Peyer's patch (tissue), 4 donors: ENCODE measurements at regions not wholly inside any gene's neighbourhood (a gene's known extent, or its start where the extent isn't known, plus 50 kb on each side); places are given as distances from the start of the nearest gene placed in this dataset.

Experiments used
- DNase-seq, 3 donors: peaks; one replicate each; pipeline ENCODE4 v3.0.0-alpha.2; 2017 to 2019
- H3K27ac ChIP-seq, 4 donors: fragments of 200-600 bp; sonication (generic); one replicate each; pipeline ENCODE4 v1.5.1; 2016 to 2019
- H3K27me3 ChIP-seq, 2 donors: fragments of 200-600 bp; sonication (generic); one replicate each; pipeline ENCODE4 v1.5.1; 2019
- H3K36me3 ChIP-seq, 3 donors: fragments of 200-600 bp; sonication (generic); one replicate each; pipeline ENCODE4 v1.5.1; 2016 to 2019
- H3K4me1 ChIP-seq, 4 donors: fragments of 200-600 bp; sonication (generic); one replicate each; pipeline ENCODE4 v1.5.1; 2016 to 2019
- H3K4me3 ChIP-seq, 4 donors: fragments of 200-600 bp; sonication (generic); 1 replicate in 3 of 4; 2 replicates in 1 of 4; pipeline ENCODE4 v1.5.1; 2016 to 2019; ENCODE audit warnings: mild to moderate bottlenecking in 1 of 4
- H3K9me3 ChIP-seq, 4 donors: fragments of 200-600 bp; sonication (generic); one replicate each; pipeline ENCODE4 v1.5.1; 2016 to 2019; ENCODE audit warnings: mild to moderate bottlenecking in 1 of 4
- POLR2A ChIP-seq, 2 donors: fragments of 450-650 bp; IDR thresholded peaks; one replicate each; pipeline ENCODE4 v1.5.1; 2017; ENCODE audit warnings: antibody characterized with exemption in 2 of 2, mild to moderate bottlenecking in 2 of 2, moderate library complexity in 2 of 2
- TF ChIP-seq, protein P1 (sequence below), 6 experiments: fragments of 450-650 bp in 4 of 6; fragments of 200-600 bp in 2 of 6; sonication (generic) in 1 of 6; IDR thresholded peaks; one replicate each; pipeline ENCODE4 v1.5.1; 2017 to 2019; ENCODE audit warnings: antibody characterized with exemption in 6 of 6, mild to moderate bottlenecking in 3 of 6, moderate library complexity in 1 of 6

DNA sequence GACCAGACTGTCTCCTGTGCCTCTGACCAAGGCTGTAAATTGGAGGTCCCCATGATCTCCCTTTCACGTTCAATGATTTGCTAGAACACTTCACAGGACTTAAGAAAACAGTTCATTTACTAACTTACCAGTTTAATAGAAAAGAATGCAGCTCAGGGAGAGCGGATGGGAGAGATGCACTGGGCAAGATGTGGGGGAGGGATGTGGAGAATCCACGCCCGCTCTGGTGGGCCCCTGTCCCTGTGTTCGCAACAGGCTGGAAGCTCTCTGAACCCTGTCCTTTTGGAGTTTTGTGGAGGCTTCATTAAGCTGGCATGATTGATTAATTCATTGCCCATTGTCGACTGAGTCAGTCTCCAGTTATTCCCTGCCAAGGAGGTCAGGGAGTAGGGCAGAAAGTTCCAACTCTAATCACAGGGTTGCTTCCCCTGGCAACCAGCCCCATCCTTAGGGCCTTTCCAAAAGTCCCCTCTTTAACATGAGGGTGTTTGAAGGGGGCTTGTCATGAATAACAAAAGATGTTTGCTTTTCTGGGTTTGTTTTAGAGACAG is 257.1 kb downstream of the ACKR3 start:
- no peaks in the 10 kb centered on the region for H3K27me3 ChIP-seq
- H3K27ac ChIP-seq: no peak overlapping the region
- peaks cover 0 to 4% (median 0%) of the 10 kb centered on the region in 4 donors for H3K4me1 ChIP-seq
- peaks cover 0 to 3% (median 0%) of the 10 kb centered on the region in 4 donors for H3K9me3 ChIP-seq
- no peaks in the 10 kb centered on the region for H3K36me3 ChIP-seq
- H3K4me3 ChIP-seq: no peak overlapping the region
- TF ChIP-seq, protein P1, sequence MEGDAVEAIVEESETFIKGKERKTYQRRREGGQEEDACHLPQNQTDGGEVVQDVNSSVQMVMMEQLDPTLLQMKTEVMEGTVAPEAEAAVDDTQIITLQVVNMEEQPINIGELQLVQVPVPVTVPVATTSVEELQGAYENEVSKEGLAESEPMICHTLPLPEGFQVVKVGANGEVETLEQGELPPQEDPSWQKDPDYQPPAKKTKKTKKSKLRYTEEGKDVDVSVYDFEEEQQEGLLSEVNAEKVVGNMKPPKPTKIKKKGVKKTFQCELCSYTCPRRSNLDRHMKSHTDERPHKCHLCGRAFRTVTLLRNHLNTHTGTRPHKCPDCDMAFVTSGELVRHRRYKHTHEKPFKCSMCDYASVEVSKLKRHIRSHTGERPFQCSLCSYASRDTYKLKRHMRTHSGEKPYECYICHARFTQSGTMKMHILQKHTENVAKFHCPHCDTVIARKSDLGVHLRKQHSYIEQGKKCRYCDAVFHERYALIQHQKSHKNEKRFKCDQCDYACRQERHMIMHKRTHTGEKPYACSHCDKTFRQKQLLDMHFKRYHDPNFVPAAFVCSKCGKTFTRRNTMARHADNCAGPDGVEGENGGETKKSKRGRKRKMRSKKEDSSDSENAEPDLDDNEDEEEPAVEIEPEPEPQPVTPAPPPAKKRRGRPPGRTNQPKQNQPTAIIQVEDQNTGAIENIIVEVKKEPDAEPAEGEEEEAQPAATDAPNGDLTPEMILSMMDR (IDR thresholded peaks at IDR 0.05): no peak
- no peak for TF ChIP-seq POLR2A (IDR thresholded peaks at IDR 0.05)
- no peak for DNase-seq

DNA sequence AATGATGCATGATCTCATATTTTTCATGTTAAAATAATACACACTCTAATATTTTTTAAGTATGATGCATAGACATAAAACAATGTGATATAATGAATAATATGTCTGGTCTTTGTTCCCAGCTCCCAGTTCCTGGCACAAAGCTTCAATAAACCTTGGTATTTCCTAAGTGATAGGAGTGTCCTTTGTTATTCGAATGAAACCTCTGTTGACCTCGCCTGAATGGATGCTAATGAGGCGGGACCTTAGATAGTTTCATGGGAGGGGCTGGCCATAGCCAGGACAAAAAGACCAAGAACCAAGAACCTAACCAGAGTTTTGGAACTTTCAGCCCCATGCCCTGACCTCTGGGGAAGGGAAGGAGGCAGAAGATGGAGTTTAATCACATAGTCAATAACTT is 257.7 kb upstream of the COPS8 start:
- Histone ChIP-seq H3K4me3 (no peak overlapping the region), H3K4me1 (peaks cover 0 to 4% (median 0%) of the 10 kb centered on the region in 4 donors), H3K36me3 (no peaks in the 10 kb centered on the region), H3K27me3 (no peaks in the 10 kb centered on the region), H3K9me3 (no peaks in the 10 kb centered on the region), H3K27ac (no peak overlapping the region)
- DNase-seq: no peak
- TF ChIP-seq POLR2A (IDR thresholded peaks at IDR 0.05): no peak
- TF ChIP-seq, protein P1 (IDR thresholded peaks at IDR 0.05): no peak

DNA sequence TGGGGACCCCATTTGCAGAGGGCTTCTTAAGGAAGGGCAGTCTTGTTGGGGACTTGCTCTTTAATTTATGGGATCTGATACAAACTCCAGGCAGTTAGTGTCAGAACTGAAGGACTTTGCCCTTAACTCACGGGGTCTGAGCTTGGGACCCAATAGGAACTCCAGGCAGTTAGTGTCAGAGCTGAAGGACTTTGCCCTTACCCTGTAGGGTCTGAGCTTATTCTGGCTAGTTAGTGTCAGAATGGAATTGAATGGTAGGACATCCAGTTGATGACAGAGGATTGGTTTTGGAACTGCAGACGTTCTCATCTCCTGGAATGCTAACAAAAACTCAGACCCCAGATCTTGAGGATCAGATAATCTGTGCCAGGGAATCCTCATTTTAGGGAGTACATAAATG is 256.9 kb upstream of the COPS8 start:
- no peak overlapping the region for H3K27ac ChIP-seq
- peaks cover 0 to 4% (median 0%) of the 10 kb centered on the region in 4 donors for H3K4me1 ChIP-seq
- TF ChIP-seq, protein P1 (IDR thresholded peaks at IDR 0.05): no peak
- TF ChIP-seq POLR2A (IDR thresholded peaks at IDR 0.05): no peak
- no peak overlapping the region for H3K4me3 ChIP-seq
- no peak for DNase-seq
- H3K36me3 ChIP-seq: no peaks in the 10 kb centered on the region
- no peaks in the 10 kb centered on the region for H3K27me3 ChIP-seq
- no peaks in the 10 kb centered on the region for H3K9me3 ChIP-seq

DNA sequence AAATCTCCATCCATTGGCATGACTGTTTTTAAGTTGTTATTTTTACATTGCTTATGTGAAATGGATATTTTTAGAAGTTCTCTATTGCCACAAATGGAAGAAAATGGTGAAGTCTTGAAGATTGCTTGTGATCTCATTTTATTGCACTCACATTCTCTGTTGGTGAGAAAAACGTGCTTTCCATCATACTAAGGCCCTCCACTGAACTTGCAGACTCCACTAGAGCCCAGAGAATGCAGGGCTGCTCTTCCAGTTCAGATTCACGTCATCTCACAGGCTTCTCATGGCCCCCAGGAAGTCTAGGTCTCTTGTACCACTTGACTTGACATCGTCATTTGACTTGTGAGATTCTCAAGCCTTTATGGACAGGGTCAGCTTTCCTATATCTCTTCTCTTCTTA is 254.8 kb upstream of the COPS8 start:
- H3K27ac ChIP-seq: peak overlapping the region in 1 of 4 donors; percentile 22
- H3K36me3 ChIP-seq: no peaks in the 10 kb centered on the region
- no peak for TF ChIP-seq POLR2A (IDR thresholded peaks at IDR 0.05)
- TF ChIP-seq, protein P1 (IDR thresholded peaks at IDR 0.05): no peak
- no peaks in the 10 kb centered on the region for H3K27me3 ChIP-seq
- H3K4me1 ChIP-seq: peaks cover 0 to 4% (median 0%) of the 10 kb centered on the region in 4 donors
- DNase-seq: no peak
- H3K9me3 ChIP-seq: no peaks in the 10 kb centered on the region
- H3K4me3 ChIP-seq: no peak overlapping the region

GRCh38 chr2:236831698-236832097 is 254.0 kb upstream of the COPS8 start:
- H3K4me1 ChIP-seq: peaks cover 0 to 4% (median 0%) of the 10 kb centered on the region in 4 donors
- peak overlapping the region in 1 of 4 donors; percentile 22 for H3K27ac ChIP-seq
- H3K4me3 ChIP-seq: no peak overlapping the region
- no peaks in the 10 kb centered on the region for H3K36me3 ChIP-seq
- no peaks in the 10 kb centered on the region for H3K27me3 ChIP-seq
- no peaks in the 10 kb centered on the region for H3K9me3 ChIP-seq
- no peak for TF ChIP-seq POLR2A (IDR thresholded peaks at IDR 0.05)
- TF ChIP-seq, protein P1 (IDR thresholded peaks at IDR 0.05): no peak
- DNase-seq: no peak
